ENCODE measurements at regions not wholly inside any gene's neighbourhood (a gene's known extent, or its start where the extent isn't known, plus 50 kb on each side); places are given as distances from the start of the nearest gene placed in this dataset.

DNA sequence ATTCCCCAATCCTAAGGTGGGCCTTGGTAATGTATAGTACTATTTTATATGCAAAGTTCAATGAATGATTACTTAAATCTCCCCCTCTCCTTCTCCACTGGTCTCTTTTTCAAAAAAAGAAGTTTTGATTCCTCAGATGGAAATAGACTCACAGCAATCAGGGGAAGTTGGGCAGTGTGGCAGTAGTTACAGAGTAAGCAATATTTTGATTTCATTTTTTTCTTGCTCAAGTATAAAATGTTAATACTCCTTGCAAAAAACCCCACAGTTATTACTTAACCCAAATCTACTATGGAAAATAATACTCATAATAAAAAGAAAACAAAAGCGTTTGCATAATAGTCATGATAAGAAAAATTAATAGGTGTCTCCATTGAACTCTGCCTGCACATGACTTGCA lies 56.9 kb upstream of the CXCL8 start:
- DNase-seq = no peak
- Histone ChIP-seq H3K9me3 (no peaks in the 10 kb centered on the region), H3K4me1 (no peaks in the 10 kb centered on the region), H3K27ac (no peak overlapping the region), H3K4me3 (no peak overlapping the region), H3K27me3 (no peaks in the 10 kb centered on the region), H3K36me3 (ENCODE audit: low read depth, missing control alignments) (no peaks in the 10 kb centered on the region)
- TF ChIP-seq, protein P1, sequence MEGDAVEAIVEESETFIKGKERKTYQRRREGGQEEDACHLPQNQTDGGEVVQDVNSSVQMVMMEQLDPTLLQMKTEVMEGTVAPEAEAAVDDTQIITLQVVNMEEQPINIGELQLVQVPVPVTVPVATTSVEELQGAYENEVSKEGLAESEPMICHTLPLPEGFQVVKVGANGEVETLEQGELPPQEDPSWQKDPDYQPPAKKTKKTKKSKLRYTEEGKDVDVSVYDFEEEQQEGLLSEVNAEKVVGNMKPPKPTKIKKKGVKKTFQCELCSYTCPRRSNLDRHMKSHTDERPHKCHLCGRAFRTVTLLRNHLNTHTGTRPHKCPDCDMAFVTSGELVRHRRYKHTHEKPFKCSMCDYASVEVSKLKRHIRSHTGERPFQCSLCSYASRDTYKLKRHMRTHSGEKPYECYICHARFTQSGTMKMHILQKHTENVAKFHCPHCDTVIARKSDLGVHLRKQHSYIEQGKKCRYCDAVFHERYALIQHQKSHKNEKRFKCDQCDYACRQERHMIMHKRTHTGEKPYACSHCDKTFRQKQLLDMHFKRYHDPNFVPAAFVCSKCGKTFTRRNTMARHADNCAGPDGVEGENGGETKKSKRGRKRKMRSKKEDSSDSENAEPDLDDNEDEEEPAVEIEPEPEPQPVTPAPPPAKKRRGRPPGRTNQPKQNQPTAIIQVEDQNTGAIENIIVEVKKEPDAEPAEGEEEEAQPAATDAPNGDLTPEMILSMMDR (IDR thresholded peaks at IDR 0.05) = no peak
- no peak for TF ChIP-seq POLR2A (IDR thresholded peaks at IDR 0.05)
- intact Hi-C loops (cut with DNase I; ENCODE audit: low total_unique reads) = no loop called here
- WGBS, 2 donors = 73 to 77% methylated on average over 1 of the region's 1 CpG

DNA sequence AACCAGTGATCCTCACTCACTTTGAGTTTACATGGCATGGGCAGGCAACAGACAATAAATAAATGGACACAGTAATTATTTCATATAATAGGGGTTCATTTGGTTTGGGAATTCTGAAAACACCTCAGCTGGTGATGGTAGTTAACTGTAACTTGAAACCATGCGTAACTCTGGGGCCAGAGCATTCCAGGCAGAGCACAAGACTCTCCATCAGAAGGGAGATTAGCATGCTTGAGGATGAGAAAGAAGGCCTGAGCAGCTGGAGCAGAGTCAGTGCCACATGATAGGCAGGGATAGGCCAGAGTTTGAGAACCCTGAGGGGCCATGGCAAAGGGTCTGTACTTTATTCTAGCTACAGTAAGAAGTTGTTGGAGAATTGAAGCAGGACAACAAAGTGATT lies 56.3 kb upstream of the CXCL8 start:
- TF ChIP-seq, protein P1 (IDR thresholded peaks at IDR 0.05) = no peak
- TF ChIP-seq POLR2A (IDR thresholded peaks at IDR 0.05) = no peak
- H3K36me3 ChIP-seq (ENCODE audit: low read depth, missing control alignments) = no peaks in the 10 kb centered on the region
- DNase-seq = no peak
- no peaks in the 10 kb centered on the region for H3K27me3 ChIP-seq
- intact Hi-C loops (cut with DNase I; ENCODE audit: low total_unique reads) = no loop called here
- 0% methylated on average over 1 of the region's 1 CpG for WGBS, 2 donors
- no peaks in the 10 kb centered on the region for H3K4me1 ChIP-seq
- no peak overlapping the region for H3K4me3 ChIP-seq
- H3K9me3 ChIP-seq = no peaks in the 10 kb centered on the region
- no peak overlapping the region for H3K27ac ChIP-seq

DNA sequence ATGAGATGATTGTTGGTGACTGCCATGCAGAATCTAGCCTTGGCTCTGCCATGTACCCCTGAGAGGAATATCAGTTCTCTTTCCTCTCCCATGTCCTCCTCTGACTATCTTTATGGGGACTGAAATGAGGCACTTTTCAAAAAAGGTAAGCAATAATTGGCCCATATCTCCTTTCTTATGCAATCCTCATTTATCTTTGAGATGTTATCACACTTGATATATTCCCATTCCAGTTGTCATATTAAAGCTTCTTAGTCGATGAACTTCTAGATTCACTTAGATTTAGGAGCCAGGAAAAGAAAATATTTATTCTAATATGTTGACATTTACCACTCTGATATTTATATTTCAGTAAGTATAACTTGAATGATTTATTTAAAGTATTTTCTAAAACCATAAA lies 55.3 kb upstream of the CXCL8 start:
- no peaks in the 10 kb centered on the region for H3K9me3 ChIP-seq
- no peak overlapping the region for H3K27ac ChIP-seq
- H3K36me3 ChIP-seq (ENCODE audit: low read depth, missing control alignments) = no peaks in the 10 kb centered on the region
- TF ChIP-seq POLR2A (IDR thresholded peaks at IDR 0.05) = no peak
- TF ChIP-seq, protein P1 (IDR thresholded peaks at IDR 0.05) = no peak
- intact Hi-C loops (cut with DNase I; ENCODE audit: low total_unique reads) = no loop called here
- DNase-seq = no peak
- H3K4me3 ChIP-seq = no peak overlapping the region
- H3K4me1 ChIP-seq = no peaks in the 10 kb centered on the region
- H3K27me3 ChIP-seq = no peaks in the 10 kb centered on the region
- 59 to 71% methylated on average over 1 of the region's 1 CpG for WGBS, 2 donors

DNA sequence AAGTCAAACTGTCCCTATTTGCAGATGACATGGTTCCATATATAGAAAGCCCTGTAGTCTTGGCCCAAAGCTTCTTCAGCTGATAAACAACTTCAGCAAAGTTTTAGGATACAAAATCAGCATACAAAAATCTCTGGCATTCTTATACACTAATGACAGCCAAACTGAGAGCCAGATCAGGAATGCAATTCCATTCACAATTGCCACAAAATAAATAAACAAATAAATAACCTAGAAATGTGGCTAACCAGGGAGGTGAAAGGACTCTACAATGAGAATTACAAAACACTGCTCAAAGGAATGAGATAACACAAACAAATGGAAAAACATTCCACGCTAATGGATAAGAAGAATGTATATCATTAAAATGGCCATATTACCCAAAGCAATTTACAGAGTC lies 52.9 kb upstream of the CXCL8 start:
- TF ChIP-seq, protein P1 (IDR thresholded peaks at IDR 0.05) = no peak
- no peak for TF ChIP-seq POLR2A (IDR thresholded peaks at IDR 0.05)
- no peak for DNase-seq
- H3K9me3 ChIP-seq = no peaks in the 10 kb centered on the region
- WGBS, 2 donors = 89 to 98% methylated on average over 1 of the region's 1 CpG
- H3K27ac ChIP-seq = no peak overlapping the region
- intact Hi-C loops (cut with DNase I; ENCODE audit: low total_unique reads) = no loop called here
- no peaks in the 10 kb centered on the region for H3K27me3 ChIP-seq
- H3K4me3 ChIP-seq = no peak overlapping the region
- H3K4me1 ChIP-seq = no peaks in the 10 kb centered on the region
- no peaks in the 10 kb centered on the region for H3K36me3 ChIP-seq (ENCODE audit: low read depth, missing control alignments)

DNA sequence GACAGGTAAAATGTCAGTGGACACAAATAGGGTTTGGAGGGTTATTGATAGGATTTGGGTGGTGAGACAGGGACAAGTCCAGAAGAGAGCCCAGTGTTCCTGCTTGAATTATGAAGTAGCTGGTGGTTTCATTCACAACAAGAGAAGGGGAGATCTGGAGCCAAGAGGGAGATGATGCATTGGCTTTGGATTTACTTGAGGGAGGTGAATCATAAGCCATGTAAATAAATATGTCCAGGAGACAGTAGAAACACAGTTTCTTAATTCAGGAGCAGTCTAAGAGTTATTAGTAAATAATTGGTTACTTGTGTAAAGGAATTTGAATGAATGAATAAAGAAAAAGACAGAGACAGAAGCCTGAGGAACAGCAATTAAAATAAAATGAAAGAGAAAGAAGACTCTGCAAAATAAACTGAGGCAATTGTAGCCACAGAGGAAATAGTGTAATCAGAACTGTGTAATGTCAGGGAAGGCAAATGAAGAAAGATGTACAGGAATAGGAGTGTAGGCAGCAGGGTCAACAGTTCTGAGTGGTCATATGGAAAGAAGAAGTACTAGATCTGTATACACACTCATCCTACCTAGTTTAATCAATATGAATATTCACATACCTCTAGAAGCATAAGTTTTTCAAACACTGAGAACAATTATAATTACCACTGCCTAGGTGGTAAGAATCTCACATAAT lies 50.2 kb upstream of the CXCL8 start:
- H3K36me3 ChIP-seq (ENCODE audit: low read depth, missing control alignments) = no peaks in the 10 kb centered on the region
- H3K27ac ChIP-seq = no peak overlapping the region
- H3K4me3 ChIP-seq = no peak overlapping the region
- no peaks in the 10 kb centered on the region for H3K27me3 ChIP-seq
- intact Hi-C loops (cut with DNase I; ENCODE audit: low total_unique reads) = no loop called here
- no peaks in the 10 kb centered on the region for H3K4me1 ChIP-seq
- no peak for DNase-seq
- TF ChIP-seq, protein P1 (IDR thresholded peaks at IDR 0.05) = no peak
- TF ChIP-seq POLR2A (IDR thresholded peaks at IDR 0.05) = no peak
- no peaks in the 10 kb centered on the region for H3K9me3 ChIP-seq

All from testis (tissue), 2 donors.